Left lung (tissue), 4 donors: ENCODE measurements at regions not wholly inside any gene's neighbourhood (a gene's known extent, or its start where the extent isn't known, plus 50 kb on each side); places are given as distances from the start of the nearest gene placed in this dataset.

ENCODE experiments used
- ATAC-seq: fragments of 200-7000 bp; cut with Tn5 transposase; one replicate; pipeline ENCODE4 v1.9.1; 2020; ENCODE audit warnings: moderate library complexity
- DNase-seq, 4 donors: peaks; one replicate each; pipeline ENCODE4 v3.0.0-alpha.2; 2013 to 2020
- H3K27ac ChIP-seq, 2 donors: fragments of 200-600 bp; sonication (generic) in 1 of 2; one replicate each; pipeline versions ENCODE4 v1.5.0 to v1.8.0; 2020 to 2021
- H3K27me3 ChIP-seq, 2 donors: fragments of 200-600 bp; sonication (generic) in 1 of 2; one replicate each; pipeline versions ENCODE4 v1.5.0 to v1.8.0; 2020 to 2021
- H3K36me3 ChIP-seq, 2 donors: fragments of 200-600 bp; sonication (generic) in 1 of 2; one replicate each; pipeline versions ENCODE4 v1.5.0 to v1.8.0; 2020 to 2021
- H3K4me1 ChIP-seq, 2 donors: fragments of 200-600 bp; one replicate each; pipeline ENCODE4 v1.8.0; 2021
- H3K4me3 ChIP-seq, 2 donors: fragments of 200-600 bp; sonication (generic) in 1 of 2; one replicate each; pipeline versions ENCODE4 v1.5.0 to v1.8.0; 2020 to 2021; ENCODE audit warnings: mild to moderate bottlenecking in 1 of 2
- H3K9me3 ChIP-seq, 2 donors: fragments of 200-600 bp; sonication (generic) in 1 of 2; one replicate each; pipeline versions ENCODE4 v1.5.0 to v1.8.0; 2020 to 2021
- intact Hi-C, 2 donors: fragments of 100-400 bp; cut with DNase I; formaldehyde crosslinking; loops; one replicate each; pipeline versions ENCODE4 v1.11.2 to v1.14.2; 2022
- TF ChIP-seq, protein P1 (sequence below), 2 donors: fragments of 200-600 bp; sonication (generic) in 1 of 2; IDR thresholded peaks; one replicate each; pipeline versions ENCODE4 v1.5.0 to v1.8.0; 2021; ENCODE audit warnings: antibody characterized with exemption in 2 of 2
- donor health status: DM: no; HTN: yes; CAD: no.
- donor health status: DM: no; HTN: no; CAD: no.

DNA sequence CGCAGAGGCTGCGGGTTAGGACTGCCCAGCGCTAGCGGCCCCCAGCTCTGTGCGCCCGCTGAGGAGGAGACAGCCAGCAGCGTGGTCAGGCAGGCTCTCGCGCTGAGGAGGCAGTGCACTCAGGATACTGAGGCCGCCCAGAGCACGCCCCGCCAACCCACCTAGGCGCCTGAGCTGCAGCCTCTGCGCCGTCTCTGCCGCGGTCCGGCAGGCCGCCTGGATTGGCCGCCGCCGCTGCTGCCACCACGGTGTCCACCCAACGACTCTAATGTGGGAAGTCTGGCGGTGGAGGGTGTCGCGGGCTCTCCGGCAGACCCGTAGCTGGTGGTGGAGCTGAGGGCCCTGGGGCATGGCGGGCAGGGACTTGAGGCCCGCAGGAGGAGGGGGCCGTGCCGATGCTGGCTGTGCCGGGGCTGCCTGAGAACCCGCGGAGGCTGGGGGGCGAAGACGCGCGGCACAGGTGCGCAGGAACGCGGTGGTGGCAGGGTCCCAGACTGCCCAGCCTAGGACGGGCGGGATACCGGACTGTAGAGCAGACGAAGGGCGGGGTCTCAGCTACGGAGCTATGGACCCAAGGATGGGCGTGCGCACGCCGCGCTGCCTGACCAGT is 69.9 kb downstream of the ASCL4 start:
- intact Hi-C loops = no loop called here
- TF ChIP-seq, protein P1, sequence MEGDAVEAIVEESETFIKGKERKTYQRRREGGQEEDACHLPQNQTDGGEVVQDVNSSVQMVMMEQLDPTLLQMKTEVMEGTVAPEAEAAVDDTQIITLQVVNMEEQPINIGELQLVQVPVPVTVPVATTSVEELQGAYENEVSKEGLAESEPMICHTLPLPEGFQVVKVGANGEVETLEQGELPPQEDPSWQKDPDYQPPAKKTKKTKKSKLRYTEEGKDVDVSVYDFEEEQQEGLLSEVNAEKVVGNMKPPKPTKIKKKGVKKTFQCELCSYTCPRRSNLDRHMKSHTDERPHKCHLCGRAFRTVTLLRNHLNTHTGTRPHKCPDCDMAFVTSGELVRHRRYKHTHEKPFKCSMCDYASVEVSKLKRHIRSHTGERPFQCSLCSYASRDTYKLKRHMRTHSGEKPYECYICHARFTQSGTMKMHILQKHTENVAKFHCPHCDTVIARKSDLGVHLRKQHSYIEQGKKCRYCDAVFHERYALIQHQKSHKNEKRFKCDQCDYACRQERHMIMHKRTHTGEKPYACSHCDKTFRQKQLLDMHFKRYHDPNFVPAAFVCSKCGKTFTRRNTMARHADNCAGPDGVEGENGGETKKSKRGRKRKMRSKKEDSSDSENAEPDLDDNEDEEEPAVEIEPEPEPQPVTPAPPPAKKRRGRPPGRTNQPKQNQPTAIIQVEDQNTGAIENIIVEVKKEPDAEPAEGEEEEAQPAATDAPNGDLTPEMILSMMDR (IDR thresholded peaks at IDR 0.05) = no peak
- peaks cover 65 to 100% of the 10 kb centered on the region in 2 donors for H3K27me3 ChIP-seq

DNA sequence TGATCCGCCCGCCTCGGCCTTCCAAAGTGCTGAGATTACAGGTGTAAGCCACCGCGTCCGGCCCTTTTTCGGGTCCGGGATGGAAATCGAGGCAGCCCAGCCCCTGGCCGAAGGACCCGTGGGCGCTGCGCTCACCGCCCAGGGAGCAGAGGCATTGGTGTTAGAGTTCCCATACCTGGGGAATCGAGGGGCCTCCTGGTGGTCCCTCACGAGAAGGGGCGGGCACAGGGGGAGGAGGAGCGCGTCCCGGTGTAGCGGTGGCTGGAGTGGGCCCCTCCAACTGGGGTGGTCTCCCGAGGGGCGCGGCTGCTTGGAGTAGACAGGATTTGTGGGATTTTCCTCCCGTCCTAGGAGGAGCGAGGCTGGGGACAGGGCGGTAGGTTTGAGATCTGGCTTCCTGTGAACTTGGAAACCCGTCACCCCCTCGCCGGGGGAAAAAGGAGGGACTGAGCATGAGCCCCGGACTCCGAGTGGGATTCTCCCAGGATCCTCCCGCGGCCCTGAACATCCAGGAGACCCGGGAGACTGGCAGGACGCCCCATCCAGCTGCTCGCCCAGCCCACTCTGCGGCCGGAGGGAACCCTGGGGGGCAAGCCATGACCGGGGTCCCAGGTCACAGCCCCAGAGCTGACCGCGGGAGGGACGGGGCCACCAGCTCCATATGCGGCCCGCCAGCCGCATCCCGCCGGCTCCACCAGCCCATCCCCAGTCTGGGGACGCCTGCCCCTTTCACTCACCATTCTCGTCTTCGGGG is 70.9 kb downstream of the ASCL4 start:
- DNase-seq (peak in 1 of 4 donors; percentile 69), ATAC-seq (no peak)
- H3K27ac ChIP-seq = no peak overlapping the region
- TF ChIP-seq, protein P1 (IDR thresholded peaks at IDR 0.05) = no peak
- H3K9me3 ChIP-seq = no peaks in the 10 kb centered on the region
- peaks cover 55 to 100% of the 10 kb centered on the region in 2 donors for H3K27me3 ChIP-seq
- H3K4me3 ChIP-seq = no peak overlapping the region
- intact Hi-C loops = no loop called here
- peaks cover 17 to 21% of the 10 kb centered on the region in 2 donors for H3K4me1 ChIP-seq
- no peaks in the 10 kb centered on the region for H3K36me3 ChIP-seq

More for the DNA sequence above, 69.9 kb downstream of the ASCL4 start:
- Histone ChIP-seq H3K4me3 (peak overlapping the region; percentile 9 to 10), H3K9me3 (no peaks in the 10 kb centered on the region), H3K4me1 (peaks cover 17 to 21% of the 10 kb centered on the region in 2 donors), H3K36me3 (no peaks in the 10 kb centered on the region), H3K27ac (no peak overlapping the region)
- ATAC-seq = peak; percentile 78
- DNase-seq = peak in 1 of 4 donors; percentile 77

DNA sequence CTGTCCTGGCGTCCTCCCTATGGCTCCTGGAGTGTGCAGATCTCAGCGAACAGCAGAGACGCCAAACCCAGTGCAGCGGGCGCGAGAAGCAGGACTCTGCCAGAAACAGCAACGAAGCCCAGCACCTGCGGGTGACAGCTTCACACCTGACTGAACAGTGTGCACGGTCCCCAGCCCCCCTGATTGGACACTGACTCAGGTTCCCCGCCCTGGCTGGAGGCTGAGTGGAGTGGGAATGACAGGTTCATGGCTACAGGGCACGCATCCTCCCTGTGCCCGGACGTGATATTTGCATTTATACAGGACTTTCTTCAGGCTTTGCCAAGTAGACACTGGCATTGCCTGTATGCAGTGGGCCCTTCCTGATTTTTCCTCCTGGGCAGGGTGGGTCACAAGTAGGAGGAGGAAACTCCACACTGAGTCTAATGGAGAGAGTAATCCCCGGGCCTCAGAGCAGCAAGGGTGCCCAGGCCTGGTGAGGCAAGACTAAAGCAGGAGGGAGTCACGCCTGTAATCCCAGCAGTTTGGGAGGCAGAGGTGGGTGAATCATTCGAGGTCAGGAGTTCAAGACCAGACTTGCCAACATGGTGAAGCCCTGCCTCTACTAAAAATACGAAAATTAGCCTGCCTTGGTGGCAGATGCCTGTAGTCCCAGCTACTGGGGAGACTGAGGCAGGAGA is 71.6 kb downstream of the ASCL4 start:
- H3K4me3 ChIP-seq = no peak overlapping the region
- peak in 1 of 4 donors; percentile 58 for DNase-seq
- H3K36me3 ChIP-seq = no peaks in the 10 kb centered on the region
- intact Hi-C loops = no loop called here
- H3K9me3 ChIP-seq = no peaks in the 10 kb centered on the region
- ATAC-seq = no peak
- TF ChIP-seq, protein P1 (IDR thresholded peaks at IDR 0.05) = no peak
- peaks cover 50 to 95% of the 10 kb centered on the region in 2 donors for H3K27me3 ChIP-seq
- H3K4me1 ChIP-seq = peaks cover 17 to 21% of the 10 kb centered on the region in 2 donors
- no peak overlapping the region for H3K27ac ChIP-seq

DNA sequence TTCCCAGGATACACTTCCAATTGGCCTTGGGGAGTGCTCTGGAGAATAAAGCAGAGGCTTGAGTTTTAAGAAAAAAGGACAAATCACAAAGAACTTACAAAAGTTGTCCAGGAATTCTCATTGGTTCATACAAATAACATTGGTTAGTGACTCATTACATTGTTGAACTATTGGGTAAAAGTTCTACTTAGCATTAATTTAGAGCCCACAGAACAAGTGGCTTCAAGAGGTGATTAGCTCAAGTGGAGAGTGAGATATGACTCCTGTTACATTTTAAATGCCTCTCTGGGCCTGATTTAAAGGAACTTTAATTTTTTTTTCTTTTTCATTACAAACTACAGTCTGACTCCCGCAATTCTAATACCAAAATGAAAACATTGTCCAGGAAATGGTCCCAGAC is 72.9 kb downstream of the ASCL4 start:
- DNase-seq = peak in 1 of 4 donors; percentile 15
- peak; percentile 54 for ATAC-seq
- peaks cover 17 to 21% of the 10 kb centered on the region in 2 donors for H3K4me1 ChIP-seq
- no peaks in the 10 kb centered on the region for H3K36me3 ChIP-seq
- peaks cover 38 to 83% of the 10 kb centered on the region in 2 donors for H3K27me3 ChIP-seq
- H3K9me3 ChIP-seq = no peaks in the 10 kb centered on the region
- no peak overlapping the region for H3K4me3 ChIP-seq
- no peak overlapping the region for H3K27ac ChIP-seq
- TF ChIP-seq, protein P1 (IDR thresholded peaks at IDR 0.05) = no peak
- intact Hi-C loops = no loop called here

DNA sequence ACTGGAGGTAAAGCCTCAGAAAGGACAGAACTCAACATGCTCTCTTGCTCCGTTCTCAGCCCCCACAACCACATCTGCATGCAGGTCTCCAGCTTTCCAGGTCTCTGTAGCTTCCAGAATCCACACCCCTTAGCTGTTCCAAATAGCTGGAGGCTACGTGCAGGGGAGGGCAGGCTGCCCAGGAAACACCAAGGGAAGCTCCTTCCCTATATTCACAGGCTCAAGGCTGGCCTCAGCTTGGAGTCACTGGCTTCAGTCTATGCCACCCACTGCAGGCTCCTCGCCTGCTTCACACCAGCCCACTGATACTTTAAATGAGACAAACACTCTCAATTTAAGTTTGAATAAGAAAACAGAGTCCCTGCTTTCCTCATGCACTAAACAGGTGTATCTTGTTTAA is 73.3 kb downstream of the ASCL4 start:
- intact Hi-C loops = no loop called here
- DNase-seq = no peak
- TF ChIP-seq, protein P1 (IDR thresholded peaks at IDR 0.05) = no peak
- Histone ChIP-seq H3K9me3 (no peaks in the 10 kb centered on the region), H3K27ac (no peak overlapping the region), H3K4me1 (peaks cover 17 to 21% of the 10 kb centered on the region in 2 donors), H3K27me3 (peaks cover 36 to 81% of the 10 kb centered on the region in 2 donors), H3K4me3 (no peak overlapping the region), H3K36me3 (no peaks in the 10 kb centered on the region)
- ATAC-seq = peak; percentile 49
